ENCODE measurements at regions not wholly inside any gene's neighbourhood (a gene's known extent, or its start where the extent isn't known, plus 50 kb on each side); places are given as distances from the start of the nearest gene placed in this dataset.

GRCh38 chr6:54776891-54777290 lies 69.7 kb upstream of the FAM83B start:
- H3K27ac ChIP-seq (ENCODE audit: low read depth, low read length, poor library complexity, severe bottlenecking), result no peak overlapping the region
- H3K4me2 ChIP-seq (ENCODE audit: low read length), result no peak overlapping the region

DNA sequence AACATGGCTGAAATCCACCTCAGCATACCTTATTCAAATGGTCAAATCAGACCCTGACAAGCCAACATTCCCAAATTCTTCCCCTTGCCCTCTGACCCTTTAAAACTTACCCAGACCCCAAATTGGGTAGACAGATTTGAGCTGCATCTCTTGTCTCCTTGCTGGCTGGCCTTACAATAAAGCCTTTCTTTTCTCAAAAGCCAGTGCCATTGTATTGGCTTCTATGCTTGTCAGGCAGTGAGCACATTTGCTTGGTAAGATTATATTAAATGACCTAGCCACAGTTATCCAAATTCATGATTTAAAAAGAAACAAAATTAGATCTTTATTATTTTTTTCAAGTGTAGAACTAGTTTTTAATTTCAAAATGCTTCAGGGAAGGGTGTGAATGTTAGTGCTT lies 67.8 kb upstream of the FAM83B start:
- H3K9me3 ChIP-seq (ENCODE audit: low read length), result no peaks in the 10 kb centered on the region
- no peak overlapping the region for H3K9ac ChIP-seq (ENCODE audit: low read length)
- no peak overlapping the region for H3K4me2 ChIP-seq (ENCODE audit: low read length)
- H3K27me3 ChIP-seq (ENCODE audit: insufficient read depth, low read length), result no peaks in the 10 kb centered on the region
- no peaks in the 10 kb centered on the region for H3K4me1 ChIP-seq (ENCODE audit: insufficient read depth, low read length, severe bottlenecking)
- H3K36me3 ChIP-seq (ENCODE audit: insufficient read depth, low read length), result no peaks in the 10 kb centered on the region
- H3K9me2 ChIP-seq (ENCODE audit: low read depth, low read length), result no peaks in the 10 kb centered on the region
- H2AFZ ChIP-seq (ENCODE audit: low read length), result no peak overlapping the region
- no peaks in the 10 kb centered on the region for H3K79me2 ChIP-seq (ENCODE audit: insufficient read depth, low read length)
- no peak overlapping the region for H3K27ac ChIP-seq (ENCODE audit: low read depth, low read length, poor library complexity, severe bottlenecking)
- TF ChIP-seq, protein P1, sequence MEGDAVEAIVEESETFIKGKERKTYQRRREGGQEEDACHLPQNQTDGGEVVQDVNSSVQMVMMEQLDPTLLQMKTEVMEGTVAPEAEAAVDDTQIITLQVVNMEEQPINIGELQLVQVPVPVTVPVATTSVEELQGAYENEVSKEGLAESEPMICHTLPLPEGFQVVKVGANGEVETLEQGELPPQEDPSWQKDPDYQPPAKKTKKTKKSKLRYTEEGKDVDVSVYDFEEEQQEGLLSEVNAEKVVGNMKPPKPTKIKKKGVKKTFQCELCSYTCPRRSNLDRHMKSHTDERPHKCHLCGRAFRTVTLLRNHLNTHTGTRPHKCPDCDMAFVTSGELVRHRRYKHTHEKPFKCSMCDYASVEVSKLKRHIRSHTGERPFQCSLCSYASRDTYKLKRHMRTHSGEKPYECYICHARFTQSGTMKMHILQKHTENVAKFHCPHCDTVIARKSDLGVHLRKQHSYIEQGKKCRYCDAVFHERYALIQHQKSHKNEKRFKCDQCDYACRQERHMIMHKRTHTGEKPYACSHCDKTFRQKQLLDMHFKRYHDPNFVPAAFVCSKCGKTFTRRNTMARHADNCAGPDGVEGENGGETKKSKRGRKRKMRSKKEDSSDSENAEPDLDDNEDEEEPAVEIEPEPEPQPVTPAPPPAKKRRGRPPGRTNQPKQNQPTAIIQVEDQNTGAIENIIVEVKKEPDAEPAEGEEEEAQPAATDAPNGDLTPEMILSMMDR (IDR thresholded peaks at IDR 0.05; ENCODE audit: low read length), result no peak
- no peak for TF ChIP-seq EZH2 (IDR thresholded peaks at IDR 0.05; ENCODE audit: borderline replicate concordance, low read length)
- H4K20me1 ChIP-seq (ENCODE audit: insufficient read depth, low read length), result no peaks in the 10 kb centered on the region
- H3F3A ChIP-seq (ENCODE audit: insufficient read depth, low read length), result no peaks in the 10 kb centered on the region
- H3K4me3 ChIP-seq (ENCODE audit: low read depth, low read length, poor library complexity, severe bottlenecking), result no peak overlapping the region

More at GRCh38 chr6:54776891-54777290, 69.7 kb upstream of the FAM83B start:
- Histone ChIP-seq H3K9ac (ENCODE audit: low read length) (no peak overlapping the region), H4K20me1 (ENCODE audit: insufficient read depth, low read length) (no peaks in the 10 kb centered on the region), H3K9me2 (ENCODE audit: low read depth, low read length) (no peaks in the 10 kb centered on the region), H3K36me3 (ENCODE audit: insufficient read depth, low read length) (no peaks in the 10 kb centered on the region), H3F3A (ENCODE audit: insufficient read depth, low read length) (no peaks in the 10 kb centered on the region), H3K79me2 (ENCODE audit: insufficient read depth, low read length) (no peaks in the 10 kb centered on the region), H2AFZ (ENCODE audit: low read length) (no peak overlapping the region), H3K4me1 (ENCODE audit: insufficient read depth, low read length, severe bottlenecking) (no peaks in the 10 kb centered on the region), H3K4me3 (ENCODE audit: low read depth, low read length, poor library complexity, severe bottlenecking) (no peak overlapping the region), H3K9me3 (ENCODE audit: low read length) (no peaks in the 10 kb centered on the region), H3K27me3 (ENCODE audit: insufficient read depth, low read length) (no peaks in the 10 kb centered on the region)
- TF ChIP-seq, protein P1 (IDR thresholded peaks at IDR 0.05; ENCODE audit: low read length), result no peak
- no peak for TF ChIP-seq EZH2 (IDR thresholded peaks at IDR 0.05; ENCODE audit: borderline replicate concordance, low read length)

GRCh38 chr6:54784011-54784410 lies 62.6 kb upstream of the FAM83B start:
- Histone ChIP-seq H3K9me2 (ENCODE audit: low read depth, low read length) (no peaks in the 10 kb centered on the region), H3K9me3 (ENCODE audit: low read length) (no peaks in the 10 kb centered on the region), H3K27ac (ENCODE audit: low read depth, low read length, poor library complexity, severe bottlenecking) (no peak overlapping the region), H3K9ac (ENCODE audit: low read length) (no peak overlapping the region), H3K79me2 (ENCODE audit: insufficient read depth, low read length) (no peaks in the 10 kb centered on the region), H4K20me1 (ENCODE audit: insufficient read depth, low read length) (no peaks in the 10 kb centered on the region), H3K27me3 (ENCODE audit: insufficient read depth, low read length) (no peaks in the 10 kb centered on the region), H3K4me2 (ENCODE audit: low read length) (no peak overlapping the region), H3F3A (ENCODE audit: insufficient read depth, low read length) (no peaks in the 10 kb centered on the region), H2AFZ (ENCODE audit: low read length) (no peak overlapping the region), H3K36me3 (ENCODE audit: insufficient read depth, low read length) (no peaks in the 10 kb centered on the region), H3K4me3 (ENCODE audit: low read depth, low read length, poor library complexity, severe bottlenecking) (no peak overlapping the region), H3K4me1 (ENCODE audit: insufficient read depth, low read length, severe bottlenecking) (no peaks in the 10 kb centered on the region)
- TF ChIP-seq, protein P1 (IDR thresholded peaks at IDR 0.05; ENCODE audit: low read length), result no peak
- no peak for TF ChIP-seq EZH2 (IDR thresholded peaks at IDR 0.05; ENCODE audit: borderline replicate concordance, low read length)

All from OCI-LY1 (cell line).